GM12865 (cell line): ENCODE measurements at regions not wholly inside any gene's neighbourhood (a gene's known extent, or its start where the extent isn't known, plus 50 kb on each side); places are given as distances from the start of the nearest gene placed in this dataset.

Experiments used
- DNase-seq: peaks from one replicate; pipeline ENCODE4 v3.0.0; 2010; ENCODE audit warnings: low read depth
- H3K4me3 ChIP-seq: 2 replicates; pipeline ENCODE4 v1.5.1; 2011; ENCODE audit warnings: mild to moderate bottlenecking, low read depth, low read length, control low read depth
- CTCF ChIP-seq: IDR thresholded peaks from 2 replicates; pipeline ENCODE4 v1.5.1; 2011; ENCODE audit warnings: low read length, control low read depth, low read depth, inconsistent platforms; ENCODE audit not compliant: insufficient read depth; ENCODE audit errors: missing control alignments

DNA sequence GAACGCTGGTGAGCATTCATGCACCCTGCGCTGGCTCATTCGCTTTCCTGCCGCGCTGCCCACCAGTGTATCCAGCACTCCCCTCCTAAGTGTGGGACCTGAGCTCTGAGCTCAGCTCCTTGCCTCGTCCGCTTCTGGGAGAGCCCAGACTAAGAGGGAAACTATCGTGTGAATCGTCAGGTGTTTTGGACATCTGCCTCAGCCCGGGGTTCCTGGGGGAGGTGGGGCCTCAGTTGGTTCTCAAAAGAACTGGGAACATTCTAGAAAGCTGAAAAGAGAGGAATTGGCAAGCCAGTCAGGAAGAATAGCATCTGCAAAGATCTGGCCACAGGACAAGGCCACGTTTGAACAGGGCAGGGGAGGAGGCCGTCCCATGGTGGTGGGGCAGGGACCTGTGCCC lies 205.4 kb upstream of the CIBAR2 start:
- TF ChIP-seq CTCF, result no peak

DNA sequence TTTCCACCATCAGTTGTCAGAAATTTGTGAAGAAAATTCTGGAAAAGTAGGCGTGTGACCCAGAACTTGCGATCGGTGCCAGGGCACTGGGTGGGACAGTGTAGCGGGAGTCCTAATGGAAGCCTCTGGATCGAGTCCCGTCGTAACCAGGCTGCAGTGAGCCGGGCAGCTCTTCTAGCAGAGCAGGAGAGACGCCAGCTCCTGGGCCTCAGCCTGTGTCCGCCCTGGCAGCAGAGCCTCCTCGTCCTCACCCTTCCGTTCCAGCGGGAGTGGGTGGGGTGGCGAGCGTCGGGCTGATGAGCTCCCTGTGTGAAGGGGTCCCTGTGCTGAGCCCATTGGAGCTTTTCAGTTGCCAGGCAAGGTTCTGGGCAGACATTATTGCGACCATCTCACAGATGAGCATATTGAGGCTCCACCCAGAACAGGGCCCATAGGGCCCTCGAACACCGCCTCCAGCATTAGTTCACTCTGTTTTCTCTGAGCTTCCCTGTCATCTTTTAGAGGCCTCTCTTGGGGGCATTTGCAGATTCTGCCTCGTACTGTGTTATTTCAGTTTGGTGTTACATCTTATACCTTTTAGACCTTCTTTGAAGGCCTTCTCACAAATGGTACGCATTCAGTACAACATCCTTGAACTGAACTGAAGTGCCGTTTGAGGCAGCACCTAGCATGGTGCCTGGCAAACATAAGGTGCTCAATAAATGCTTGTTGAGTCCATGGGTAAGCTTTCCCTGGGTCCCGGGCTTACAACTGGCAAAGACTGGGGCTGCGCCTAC lies 207.1 kb upstream of the CIBAR2 start:
- TF ChIP-seq CTCF, result no peak
- DNase-seq, result no peak
- H3K4me3 ChIP-seq, result no peak overlapping the region

More for the DNA sequence above, 205.4 kb upstream of the CIBAR2 start:
- no peak overlapping the region for H3K4me3 ChIP-seq
- no peak for DNase-seq

GRCh38 chr16:85319984-85320440 lies 207.7 kb upstream of the CIBAR2 start:
- no peak for DNase-seq
- TF ChIP-seq CTCF, result no peak
- no peak overlapping the region for H3K4me3 ChIP-seq

- DNase-seq, result no peak
- TF ChIP-seq CTCF, result no peak
- no peak overlapping the region for H3K4me3 ChIP-seq
Measured at GRCh38 chr16:85320677-85321385, 208.6 kb upstream of the CIBAR2 start.

GRCh38 chr16:85321509-85322271 lies 209.4 kb upstream of the CIBAR2 start:
- H3K4me3 ChIP-seq, result no peak overlapping the region
- TF ChIP-seq CTCF, result no peak
- DNase-seq, result no peak

DNA sequence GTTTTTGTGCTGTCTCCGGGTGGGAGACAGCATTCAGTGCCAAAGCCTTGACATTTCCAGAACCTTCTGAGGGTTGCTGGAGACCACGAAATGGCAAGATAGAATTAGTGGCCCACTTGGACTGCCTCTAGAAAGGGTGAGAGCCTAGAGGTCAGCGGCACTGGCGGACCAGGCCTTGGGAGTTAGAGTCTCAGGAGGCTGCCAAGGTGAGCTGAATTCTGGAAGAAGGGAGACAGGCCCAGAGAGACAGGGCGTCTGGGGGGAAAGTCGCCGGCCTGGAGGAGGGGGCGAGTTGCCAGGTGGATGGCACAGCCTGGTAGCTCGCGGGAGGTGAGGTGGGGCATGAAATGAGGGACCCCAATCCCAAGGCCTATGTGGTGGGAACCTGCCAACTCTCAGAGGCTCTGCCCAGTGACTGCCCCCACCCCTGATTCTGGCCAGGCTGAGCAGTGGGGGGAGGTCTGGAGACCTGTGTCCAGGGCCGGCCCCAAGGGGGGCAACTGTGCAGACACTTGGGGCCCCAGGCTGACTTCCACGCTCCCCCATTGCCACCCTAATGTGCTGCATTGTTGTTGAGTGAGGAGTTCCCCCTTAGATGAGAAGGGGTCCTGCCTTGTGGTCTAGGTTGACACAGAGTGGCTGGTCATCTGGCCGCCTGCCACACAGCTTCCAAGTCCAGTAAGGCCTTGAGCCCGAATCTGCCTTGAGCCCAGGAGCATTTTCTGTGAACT lies 211.1 kb upstream of the CIBAR2 start:
- no peak for DNase-seq
- TF ChIP-seq CTCF, result no peak
- no peak overlapping the region for H3K4me3 ChIP-seq
